ENCODE measurements at regions not wholly inside any gene's neighbourhood (a gene's known extent, or its start where the extent isn't known, plus 50 kb on each side); places are given as distances from the start of the nearest gene placed in this dataset.

DNA sequence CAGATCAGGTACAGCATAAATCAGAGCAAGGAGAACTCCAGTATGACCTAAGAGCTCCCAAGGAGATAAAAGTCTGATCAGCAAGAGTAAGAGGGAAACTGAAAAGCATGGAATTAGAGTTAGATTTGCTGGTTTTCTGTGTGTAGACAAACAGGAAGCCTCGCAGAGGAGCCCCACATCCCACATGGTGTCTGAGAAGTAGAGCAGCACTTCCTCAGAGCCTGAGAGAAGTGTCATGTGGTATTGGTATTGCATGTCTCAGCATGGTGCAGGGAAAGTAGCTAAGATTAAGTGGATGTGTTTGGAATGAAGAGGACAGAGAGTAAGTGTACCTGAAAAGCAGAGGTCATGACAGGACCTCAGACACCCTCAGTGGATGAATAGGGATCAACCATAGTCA is 175.4 kb upstream of the GBE1 start:
- FAIRE-seq = no peak

- FAIRE-seq = no peak
These were observed 171.2 kb upstream of the GBE1 start for GRCh38 chr3:81932681-81933080.

GRCh38 chr3:81931265-81932251 is 170.1 kb upstream of the GBE1 start:
- FAIRE-seq = no peak

DNA sequence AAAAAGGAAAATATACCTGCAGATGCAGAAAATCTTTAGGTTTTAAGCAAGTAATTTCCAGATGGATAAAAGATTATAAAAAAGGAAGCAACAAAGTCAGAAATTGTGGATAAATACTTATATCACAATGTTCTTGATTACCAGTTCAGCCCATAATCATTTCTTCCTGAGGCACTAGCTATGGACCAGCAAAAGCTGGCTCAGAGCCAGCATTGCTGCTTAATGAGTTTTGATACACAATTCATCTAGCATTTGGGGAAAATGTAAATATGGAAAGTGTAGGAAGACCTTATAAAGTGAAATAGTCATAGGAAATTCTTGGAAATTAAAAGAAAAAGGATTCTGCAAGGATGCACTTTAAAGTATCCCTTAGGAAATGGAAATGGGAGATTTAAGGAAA is 168.3 kb upstream of the GBE1 start:
- no peak for FAIRE-seq

DNA sequence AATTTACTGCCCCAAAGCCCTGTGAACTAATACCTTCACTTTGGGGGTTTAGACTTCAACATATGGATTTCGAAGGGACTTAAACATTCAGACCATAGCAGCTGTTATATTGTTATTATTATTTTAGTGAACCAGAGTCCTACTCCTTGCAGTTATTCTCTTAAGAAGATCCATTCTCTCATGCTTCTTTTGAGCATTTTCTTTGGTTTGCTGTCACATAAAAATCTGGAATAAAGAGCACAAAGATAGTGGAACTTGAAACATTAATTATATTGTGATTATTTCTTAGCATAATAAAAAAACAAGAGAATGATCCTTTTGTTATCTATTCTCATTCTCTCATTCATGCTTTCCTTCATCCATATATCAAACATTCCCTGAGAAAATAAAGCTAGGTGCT is 166.4 kb upstream of the GBE1 start:
- FAIRE-seq = no peak

- FAIRE-seq = no peak
These were observed 163.9 kb upstream of the GBE1 start for GRCh38 chr3:81925385-81925784.

- FAIRE-seq = no peak
These were observed 161.6 kb upstream of the GBE1 start for GRCh38 chr3:81923038-81923437.

DNA sequence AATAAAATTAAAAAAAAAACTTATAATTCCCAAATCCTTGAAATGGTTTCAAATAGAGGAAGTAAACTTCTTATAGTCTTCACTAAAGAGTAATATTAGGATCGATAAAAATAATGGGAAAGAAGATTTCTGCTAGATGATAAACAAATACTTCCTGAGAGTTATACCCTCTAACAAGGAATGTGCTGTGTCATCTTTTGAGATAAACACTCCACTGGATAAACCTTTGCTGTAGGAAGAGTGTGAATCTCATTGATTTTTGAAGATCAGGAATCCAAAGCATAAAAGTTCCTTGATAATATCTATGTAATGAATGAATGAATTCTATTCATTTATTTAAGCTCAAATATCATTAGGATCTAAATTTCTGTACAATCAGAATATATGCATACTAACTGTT is 161.0 kb upstream of the GBE1 start:
- FAIRE-seq = no peak

- FAIRE-seq = no peak
These were observed 159.4 kb upstream of the GBE1 start for GRCh38 chr3:81920816-81921215.

GRCh38 chr3:81916890-81917289 is 155.4 kb upstream of the GBE1 start:
- FAIRE-seq = no peak

DNA sequence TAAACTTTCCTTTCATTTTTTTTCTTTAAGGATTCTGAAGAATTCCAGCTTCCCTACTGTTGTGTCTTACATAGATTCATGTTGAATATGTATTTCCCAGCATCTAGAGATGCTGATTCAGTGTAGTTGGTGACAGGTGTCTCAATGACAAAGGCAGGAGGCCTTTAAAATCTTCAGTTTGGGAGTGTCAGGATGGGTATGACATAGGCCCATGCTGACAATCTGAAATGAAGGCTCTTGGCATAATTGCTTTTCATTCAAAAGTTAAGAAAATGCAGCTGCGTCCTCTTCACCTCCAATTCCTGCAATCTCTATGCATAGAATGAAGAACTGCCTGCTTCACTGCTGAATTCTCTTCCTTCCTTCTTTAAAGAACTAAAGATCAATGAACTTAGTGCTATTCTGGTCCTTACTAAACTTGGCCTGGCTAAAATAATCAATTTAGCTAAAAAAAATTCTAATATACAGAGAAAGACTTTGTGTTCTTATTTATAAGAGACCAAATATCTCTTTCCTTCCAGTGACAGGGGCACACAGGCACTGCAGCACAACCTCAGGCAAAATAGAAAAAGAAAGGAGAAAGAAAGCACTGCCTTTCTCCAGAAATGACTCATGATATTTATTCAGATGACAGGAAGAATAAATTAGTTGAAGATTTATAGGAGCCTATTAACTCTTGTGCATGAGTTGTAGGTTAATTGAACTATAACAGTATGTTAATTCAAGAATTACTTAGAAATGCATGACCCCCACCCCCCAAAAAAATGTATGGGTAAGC is 152.6 kb upstream of the GBE1 start:
- no peak for FAIRE-seq

GRCh38 chr3:81911221-81911620 is 149.8 kb upstream of the GBE1 start:
- FAIRE-seq = no peak

- FAIRE-seq = peak; percentile 54
These were observed 148.9 kb upstream of the GBE1 start for GRCh38 chr3:81910244-81910852.

DNA sequence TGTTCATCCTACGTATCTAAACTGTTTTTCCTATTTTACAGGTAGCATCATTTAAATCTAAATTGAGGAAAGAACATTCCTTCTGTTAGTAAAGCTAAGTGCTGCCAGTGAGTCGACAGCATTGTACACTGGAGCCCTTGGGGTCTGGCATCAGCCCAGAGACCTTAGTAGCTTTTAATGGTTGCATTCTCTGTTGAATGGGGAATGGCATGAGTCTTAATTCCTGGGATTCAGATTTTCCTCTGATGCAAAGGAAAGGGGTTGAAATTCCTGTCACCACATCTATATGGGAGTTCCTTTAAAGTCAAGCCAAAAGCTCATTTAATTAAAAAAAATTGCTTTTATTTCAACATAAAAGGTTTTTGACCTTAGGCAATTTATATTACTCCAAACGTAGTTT is 148.4 kb upstream of the GBE1 start:
- FAIRE-seq = no peak

GRCh38 chr3:81908561-81908960 is 147.1 kb upstream of the GBE1 start:
- FAIRE-seq = no peak

GRCh38 chr3:81898336-81898735 is 136.9 kb upstream of the GBE1 start:
- no peak for FAIRE-seq

GRCh38 chr3:81894598-81894997 is 133.2 kb upstream of the GBE1 start:
- FAIRE-seq = no peak

- FAIRE-seq = no peak
These were observed 129.8 kb upstream of the GBE1 start for GRCh38 chr3:81891055-81891895.

DNA sequence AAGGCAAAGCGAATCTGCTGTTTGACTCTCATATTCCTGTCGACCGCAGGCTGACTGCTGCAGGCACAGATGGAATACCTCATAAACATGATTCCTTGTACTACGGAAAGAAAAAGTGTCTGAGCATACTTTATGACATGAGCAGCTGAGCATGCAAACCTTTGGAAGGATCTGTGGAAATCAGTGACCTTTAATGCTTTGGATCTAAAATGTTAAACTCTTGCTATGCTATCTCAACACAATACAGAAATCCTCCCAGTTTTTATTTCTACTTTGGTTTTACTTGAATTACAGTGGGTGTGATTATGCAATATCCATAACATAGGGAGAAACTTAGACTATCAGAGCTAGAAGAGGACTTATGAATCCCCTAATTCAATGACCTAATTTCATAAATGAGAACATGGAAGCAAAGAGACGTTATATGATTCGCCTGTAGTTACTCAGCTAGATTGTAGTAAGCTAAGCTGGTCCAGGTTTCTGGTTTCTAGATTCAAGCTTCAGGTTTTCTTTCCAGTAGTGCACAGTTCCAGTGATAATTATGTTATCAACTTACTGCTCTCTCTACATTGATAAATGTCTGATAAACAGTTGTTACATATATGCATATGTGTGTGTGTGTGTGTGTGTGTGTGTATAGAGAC is 127.6 kb upstream of the GBE1 start:
- no peak for FAIRE-seq

- FAIRE-seq = no peak
These were observed 126.0 kb upstream of the GBE1 start for GRCh38 chr3:81887448-81887847.

DNA sequence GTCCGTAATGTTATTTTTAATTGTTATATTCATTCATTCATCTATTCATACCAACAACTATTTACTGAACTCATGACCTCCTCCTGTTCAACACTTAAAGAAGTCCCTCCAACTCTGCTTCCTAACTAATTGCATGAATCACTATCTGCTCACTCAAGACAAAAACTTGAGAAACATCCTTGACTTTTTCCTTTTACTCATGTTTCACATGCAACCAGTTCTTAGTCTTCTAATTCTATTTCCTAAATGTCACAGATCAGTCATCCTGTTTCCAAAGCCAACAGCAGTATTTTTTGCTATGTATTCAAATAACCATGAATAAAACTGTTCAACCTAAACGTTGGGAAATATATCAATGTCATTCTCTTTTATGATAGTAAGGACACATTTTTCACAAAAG is 124.6 kb upstream of the GBE1 start:
- no peak for FAIRE-seq

- no peak for FAIRE-seq
These were observed 123.3 kb upstream of the GBE1 start for GRCh38 chr3:81884791-81885190.
